SK-N-SH (cell line): ENCODE measurements at regions not wholly inside any gene's neighbourhood (a gene's known extent, or its start where the extent isn't known, plus 50 kb on each side); places are given as distances from the start of the nearest gene placed in this dataset.

Experiments
- CTCF ChIA-PET: fragments of 300-600, 350-600 bp; formaldehyde crosslinking; extraction: SDS; loops from one replicate; lab custom pipeline; 2021; lab: Yijun Ruan, JAX
- POLR2A ChIA-PET: fragments of 350-600 bp; sonication (Branson Sonifier 250); formaldehyde crosslinking; extraction: SDS; loops from one replicate; lab custom pipeline; 2020; ENCODE audit warnings: antibody characterized with exemption, inconsistent platforms; lab: Yijun Ruan, JAX
- DNase-seq: peaks from one replicate; pipeline ENCODE4 v3.0.0; 2012
- H2AFZ ChIP-seq: fragments of 200-600 bp; sonication (generic); 2 replicates; pipeline ENCODE4 v1.8.1; 2016; ENCODE audit warnings: antibody characterized with exemption, mild to moderate bottlenecking, low read depth
- H3F3A ChIP-seq: fragments of 200-600 bp; sonication (generic); replicated peaks from 2 replicates; pipeline ENCODE3; 2016; ENCODE audit warnings: antibody characterized with exemption, mild to moderate bottlenecking; ENCODE audit not compliant: insufficient read depth
- H3K27ac ChIP-seq, 2 experiments: fragments of 200-500 bp in 1 of 2; fragments of 200-600 bp in 1 of 2; sonication (Bioruptor generic) in 1 of 2; sonication (generic), shearing (Covaris generic) in 1 of 2; 2 replicates each; pipeline versions ENCODE4 v1.5.1 to v1.6.1; 2014 to 2016; ENCODE audit warnings: low read depth in 2 of 2, inconsistent platforms in 1 of 2, low read length in 1 of 2, mild to moderate bottlenecking in 1 of 2, mixed read lengths in 1 of 2
- H3K27me3 ChIP-seq: fragments of 200-600 bp; sonication (generic), shearing (Covaris generic); 2 replicates; pipeline ENCODE4 v1.6.1; 2016; ENCODE audit warnings: mixed run types; ENCODE audit not compliant: insufficient read depth
- H3K36me3 ChIP-seq, 2 experiments: fragments of 200-500 bp in 1 of 2; fragments of 200-600 bp in 1 of 2; sonication (Bioruptor generic) in 1 of 2; sonication (generic) in 1 of 2; replicated peaks in 1 of 2; 2 replicates each; pipeline versions ENCODE3 to v1.5.1; 2014 to 2016; ENCODE audit warnings: low read length in 1 of 2, mild to moderate bottlenecking in 1 of 2; ENCODE audit not compliant: insufficient read depth in 2 of 2, control insufficient read depth in 1 of 2
- H3K4me1 ChIP-seq, 2 experiments: fragments of 200-500 bp in 1 of 2; fragments of 200-600 bp in 1 of 2; sonication (Bioruptor generic) in 1 of 2; sonication (generic), shearing (Covaris generic) in 1 of 2; 2 replicates each; pipeline versions ENCODE4 v1.5.1 to v1.6.1; 2014 to 2016; ENCODE audit warnings: low read depth in 1 of 2, low read length in 1 of 2, mixed run types in 1 of 2; ENCODE audit not compliant: insufficient read depth in 2 of 2, control insufficient read depth in 1 of 2
- H3K4me2 ChIP-seq: fragments of 200-600 bp; sonication (generic), shearing (Covaris generic); 2 replicates; pipeline ENCODE4 v1.6.1; 2017; ENCODE audit warnings: mixed run types
- H3K4me3 ChIP-seq, 2 experiments: fragments of 200-500 bp in 1 of 2; fragments of 200-600 bp in 1 of 2; sonication (Bioruptor generic) in 1 of 2; sonication (generic), shearing (Covaris generic) in 1 of 2; 2 replicates each; pipeline versions ENCODE4 v1.5.1 to v1.8.1; 2014 to 2016; ENCODE audit warnings: low read depth in 2 of 2, inconsistent platforms in 1 of 2, low read length in 1 of 2, mild to moderate bottlenecking in 1 of 2, mixed read lengths in 1 of 2, moderate library complexity in 1 of 2
- H3K79me2 ChIP-seq: fragments of 200-600 bp; sonication (generic); 2 replicates; pipeline ENCODE4 v1.8.1; 2017; ENCODE audit warnings: mild to moderate bottlenecking; ENCODE audit not compliant: insufficient read depth
- H3K9ac ChIP-seq: fragments of 200-600 bp; sonication (generic); 2 replicates; pipeline ENCODE4 v1.6.1; 2017; ENCODE audit warnings: mixed run types
- H3K9me2 ChIP-seq: fragments of 200-600 bp; sonication (generic); 2 replicates; pipeline ENCODE4 v1.6.1; 2017; ENCODE audit warnings: mixed run types
- H3K9me3 ChIP-seq: fragments of 200-600 bp; sonication (generic); 2 replicates; pipeline ENCODE4 v1.6.1; 2017; ENCODE audit warnings: mixed run types, mild to moderate bottlenecking, moderate library complexity
- H4K20me1 ChIP-seq: fragments of 200-600 bp; sonication (generic); 2 replicates; pipeline ENCODE4 v1.6.1; 2017; ENCODE audit warnings: mild to moderate bottlenecking, mixed run types; ENCODE audit not compliant: insufficient read depth
- CHD2 ChIP-seq: fragments of 150-350 bp; IDR thresholded peaks from 2 replicates; pipeline ENCODE4 v1.6.1; 2018; ENCODE audit warnings: low read length; ENCODE audit not compliant: partially characterized antibody
- ELF1 ChIP-seq: IDR thresholded peaks from 2 replicates; pipeline ENCODE4 v1.4.0; 2012
- GABPA ChIP-seq: IDR thresholded peaks from 2 replicates; pipeline ENCODE4 v1.4.0; 2012; ENCODE audit warnings: low read depth, mild to moderate bottlenecking
- MEF2A ChIP-seq: IDR thresholded peaks from 2 replicates; pipeline ENCODE4 v1.4.0; 2012; ENCODE audit warnings: low read depth, borderline replicate concordance
- RCOR1 ChIP-seq: fragments of 150-350 bp; IDR thresholded peaks from 2 replicates; pipeline ENCODE4 v1.6.1; 2017; ENCODE audit warnings: antibody characterized with exemption, low read length
- RXRA ChIP-seq: IDR thresholded peaks from 2 replicates; pipeline ENCODE4 v1.4.0; 2012; ENCODE audit warnings: low read depth, mild to moderate bottlenecking, borderline replicate concordance
- SMC3 ChIP-seq: IDR thresholded peaks from 2 replicates; pipeline ENCODE4 v1.6.1; 2012; ENCODE audit warnings: low read depth, low read length, improper control_type of control experiment
- TAF1 ChIP-seq: IDR thresholded peaks from 2 replicates; pipeline ENCODE4 v1.6.1; 2012; ENCODE audit warnings: low read depth, mild to moderate bottlenecking, low read length, moderate library complexity, borderline replicate concordance
- TCF12 ChIP-seq: IDR thresholded peaks from 2 replicates; pipeline ENCODE4 v1.4.0; 2012
- TF ChIP-seq, protein P1 (sequence below): IDR thresholded peaks from 2 replicates; pipeline ENCODE4 v1.4.0; 2012; ENCODE audit warnings: low read depth, borderline replicate concordance
- TF ChIP-seq, protein P2 (sequence below): fragments of 200-600 bp; sonication (generic); IDR thresholded peaks from 2 replicates; pipeline ENCODE4 v1.6.1; 2017; ENCODE audit warnings: antibody characterized with exemption, mild to moderate bottlenecking, moderate library complexity
- TF ChIP-seq, protein P3 (sequence below): IDR thresholded peaks from 2 replicates; pipeline ENCODE4 v1.6.1; 2012; ENCODE audit warnings: mild to moderate bottlenecking, low read depth, low read length, moderate library complexity

DNA sequence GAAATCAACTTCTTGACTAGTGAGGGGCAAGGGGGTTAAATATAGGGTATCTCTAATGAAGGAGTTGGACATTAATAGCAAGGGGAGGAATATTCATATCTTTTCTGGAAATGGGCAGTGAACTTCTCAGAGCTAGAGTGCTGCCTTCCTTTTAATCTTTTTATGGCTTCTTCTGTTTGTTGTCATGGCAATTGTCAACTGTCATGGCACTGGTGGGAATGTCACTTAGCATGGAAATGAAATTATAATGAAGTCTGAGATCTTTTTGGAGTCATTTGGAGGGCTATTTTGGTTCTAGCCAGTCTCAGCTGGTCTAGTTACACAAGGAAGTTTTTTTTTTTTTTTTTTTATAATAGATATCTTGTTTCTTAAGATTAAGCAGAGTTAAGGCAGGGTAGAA is 250.2 kb downstream of the AASDHPPT start:
- ChIA-PET POLR2A (no interaction called here), CTCF (interaction anchor here (0.6 kb wide), 1 partner anchor 395 kb away, joined by 4 read pairs; no protein-coding TSS in a partner anchor)
- Histone ChIP-seq H3K27ac (no peak overlapping the region), H3K4me1 (no peaks in the 10 kb centered on the region), H3K27me3 (no peaks in the 10 kb centered on the region), H4K20me1 (no peaks in the 10 kb centered on the region), H2AFZ (no peak overlapping the region), H3K36me3 (no peaks in the 10 kb centered on the region), H3K9me3 (no peaks in the 10 kb centered on the region), H3K79me2 (no peaks in the 10 kb centered on the region), H3K9me2 (no peaks in the 10 kb centered on the region), H3K4me2 (no peak overlapping the region), H3K4me3 (no peak overlapping the region), H3K9ac (no peak overlapping the region), H3F3A (no peaks in the 10 kb centered on the region)
- no peak for DNase-seq
- TF ChIP-seq RCOR1, result no peak
- TF ChIP-seq ELF1, result no peak
- no peak for TF ChIP-seq TAF1
- no peak for TF ChIP-seq CHD2
- TF ChIP-seq GABPA, result no peak
- no peak for TF ChIP-seq MEF2A
- TF ChIP-seq RXRA, result no peak
- no peak for TF ChIP-seq SMC3
- TF ChIP-seq, protein P1, sequence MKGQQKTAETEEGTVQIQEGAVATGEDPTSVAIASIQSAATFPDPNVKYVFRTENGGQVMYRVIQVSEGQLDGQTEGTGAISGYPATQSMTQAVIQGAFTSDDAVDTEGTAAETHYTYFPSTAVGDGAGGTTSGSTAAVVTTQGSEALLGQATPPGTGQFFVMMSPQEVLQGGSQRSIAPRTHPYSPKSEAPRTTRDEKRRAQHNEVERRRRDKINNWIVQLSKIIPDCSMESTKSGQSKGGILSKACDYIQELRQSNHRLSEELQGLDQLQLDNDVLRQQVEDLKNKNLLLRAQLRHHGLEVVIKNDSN, result no peak
- TF ChIP-seq, protein P2, sequence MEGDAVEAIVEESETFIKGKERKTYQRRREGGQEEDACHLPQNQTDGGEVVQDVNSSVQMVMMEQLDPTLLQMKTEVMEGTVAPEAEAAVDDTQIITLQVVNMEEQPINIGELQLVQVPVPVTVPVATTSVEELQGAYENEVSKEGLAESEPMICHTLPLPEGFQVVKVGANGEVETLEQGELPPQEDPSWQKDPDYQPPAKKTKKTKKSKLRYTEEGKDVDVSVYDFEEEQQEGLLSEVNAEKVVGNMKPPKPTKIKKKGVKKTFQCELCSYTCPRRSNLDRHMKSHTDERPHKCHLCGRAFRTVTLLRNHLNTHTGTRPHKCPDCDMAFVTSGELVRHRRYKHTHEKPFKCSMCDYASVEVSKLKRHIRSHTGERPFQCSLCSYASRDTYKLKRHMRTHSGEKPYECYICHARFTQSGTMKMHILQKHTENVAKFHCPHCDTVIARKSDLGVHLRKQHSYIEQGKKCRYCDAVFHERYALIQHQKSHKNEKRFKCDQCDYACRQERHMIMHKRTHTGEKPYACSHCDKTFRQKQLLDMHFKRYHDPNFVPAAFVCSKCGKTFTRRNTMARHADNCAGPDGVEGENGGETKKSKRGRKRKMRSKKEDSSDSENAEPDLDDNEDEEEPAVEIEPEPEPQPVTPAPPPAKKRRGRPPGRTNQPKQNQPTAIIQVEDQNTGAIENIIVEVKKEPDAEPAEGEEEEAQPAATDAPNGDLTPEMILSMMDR, result no peak
- no peak for TF ChIP-seq TCF12
- TF ChIP-seq, protein P3, sequence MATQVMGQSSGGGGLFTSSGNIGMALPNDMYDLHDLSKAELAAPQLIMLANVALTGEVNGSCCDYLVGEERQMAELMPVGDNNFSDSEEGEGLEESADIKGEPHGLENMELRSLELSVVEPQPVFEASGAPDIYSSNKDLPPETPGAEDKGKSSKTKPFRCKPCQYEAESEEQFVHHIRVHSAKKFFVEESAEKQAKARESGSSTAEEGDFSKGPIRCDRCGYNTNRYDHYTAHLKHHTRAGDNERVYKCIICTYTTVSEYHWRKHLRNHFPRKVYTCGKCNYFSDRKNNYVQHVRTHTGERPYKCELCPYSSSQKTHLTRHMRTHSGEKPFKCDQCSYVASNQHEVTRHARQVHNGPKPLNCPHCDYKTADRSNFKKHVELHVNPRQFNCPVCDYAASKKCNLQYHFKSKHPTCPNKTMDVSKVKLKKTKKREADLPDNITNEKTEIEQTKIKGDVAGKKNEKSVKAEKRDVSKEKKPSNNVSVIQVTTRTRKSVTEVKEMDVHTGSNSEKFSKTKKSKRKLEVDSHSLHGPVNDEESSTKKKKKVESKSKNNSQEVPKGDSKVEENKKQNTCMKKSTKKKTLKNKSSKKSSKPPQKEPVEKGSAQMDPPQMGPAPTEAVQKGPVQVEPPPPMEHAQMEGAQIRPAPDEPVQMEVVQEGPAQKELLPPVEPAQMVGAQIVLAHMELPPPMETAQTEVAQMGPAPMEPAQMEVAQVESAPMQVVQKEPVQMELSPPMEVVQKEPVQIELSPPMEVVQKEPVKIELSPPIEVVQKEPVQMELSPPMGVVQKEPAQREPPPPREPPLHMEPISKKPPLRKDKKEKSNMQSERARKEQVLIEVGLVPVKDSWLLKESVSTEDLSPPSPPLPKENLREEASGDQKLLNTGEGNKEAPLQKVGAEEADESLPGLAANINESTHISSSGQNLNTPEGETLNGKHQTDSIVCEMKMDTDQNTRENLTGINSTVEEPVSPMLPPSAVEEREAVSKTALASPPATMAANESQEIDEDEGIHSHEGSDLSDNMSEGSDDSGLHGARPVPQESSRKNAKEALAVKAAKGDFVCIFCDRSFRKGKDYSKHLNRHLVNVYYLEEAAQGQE, result no peak
